K562 (cell line): ENCODE measurements at regions not wholly inside any gene's neighbourhood (a gene's known extent, or its start where the extent isn't known, plus 50 kb on each side); places are given as distances from the start of the nearest gene placed in this dataset.

Source experiments
- CEBPG ChIP-seq, 3 experiments: fragments of 200-800 bp in 1 of 3; sonication (Bioruptor generic) in 1 of 3; sonication (generic) in 1 of 3; formaldehyde crosslinking in 1 of 3; IDR thresholded peaks in 2 of 3; conservative IDR thresholded peaks in 1 of 3; 2 replicates each; pipeline versions ENCODE4 v1.6.1 to v1.8.0; 2016 to 2022; ENCODE audit warnings: missing compliant biosample characterization in 2 of 3, missing genetic modification characterization in 2 of 3, mild to moderate bottlenecking in 1 of 3, missing genetic modification reagents in 1 of 3
- CREB3 ChIP-seq: fragments of 450-650 bp; conservative IDR thresholded peaks from 2 replicates; pipeline ENCODE4 v1.6.1; 2016; ENCODE audit warnings: missing genetic modification characterization, low read depth, mild to moderate bottlenecking, missing compliant biosample characterization, moderate library complexity
- ETV5 ChIP-seq: sonication (generic); formaldehyde crosslinking; IDR thresholded peaks from 2 replicates; pipeline ENCODE4 v1.4.0; 2020; ENCODE audit warnings: low read depth, mild to moderate bottlenecking, missing genetic modification reagents
- MTA1 ChIP-seq: fragments of 450-650 bp; IDR thresholded peaks from 2 replicates; pipeline ENCODE4 v1.6.1; 2017; ENCODE audit warnings: borderline replicate concordance
- MTA3 ChIP-seq: fragments of 450-650 bp; formaldehyde crosslinking; IDR thresholded peaks from 2 replicates; pipeline ENCODE4 v1.6.1; 2017; ENCODE audit warnings: mild to moderate bottlenecking, borderline replicate concordance
- POLR2AphosphoS2 ChIP-seq: IDR thresholded peaks from 2 replicates; pipeline ENCODE4 v1.6.1; 2012; ENCODE audit warnings: low read length, improper control_type of control experiment
- RAD51 ChIP-seq: fragments of 450-650 bp; IDR thresholded peaks from 2 replicates; pipeline ENCODE4 v1.7.1; 2016; ENCODE audit warnings: low read depth, mild to moderate bottlenecking, borderline replicate concordance
- RNF219 ChIP-seq: fragments of 250-450 bp; sonication (Bioruptor Pico); IDR thresholded peaks from 2 replicates; pipeline ENCODE4 v1.5.0; 2022; ENCODE audit warnings: mild to moderate bottlenecking
- SNIP1 ChIP-seq: fragments of 450-650 bp; IDR thresholded peaks from 2 replicates; pipeline ENCODE4 v1.7.1; 2017; ENCODE audit warnings: low read depth, mild to moderate bottlenecking
- ZNF165 ChIP-seq: fragments of 250-450 bp; sonication (Bioruptor Pico); IDR thresholded peaks from 2 replicates; pipeline ENCODE4 v1.4.0; 2020; ENCODE audit warnings: borderline replicate concordance
- ZNF407 ChIP-seq: fragments of 450-650 bp; IDR thresholded peaks from 2 replicates; pipeline ENCODE4 v1.6.1; 2016; ENCODE audit warnings: low read depth
- ZNF408 ChIP-seq: fragments of 250-450 bp; sonication (Bioruptor Pico); IDR thresholded peaks from 2 replicates; pipeline ENCODE4 v1.4.0; 2020; ENCODE audit warnings: low read depth, mild to moderate bottlenecking, moderate library complexity

GRCh38 chr3:72322264-72322976 lies 525.8 kb downstream of the SHQ1 start (continued):
- peak; percentile 87 for TF ChIP-seq MTA1
- no peak for TF ChIP-seq POLR2AphosphoS2
- TF ChIP-seq ZNF407 = no peak
- TF ChIP-seq RAD51 = peak; percentile 48; the same call in 1 of the 2 replicates
- no peak for TF ChIP-seq ZNF165 (CRISPR knock-in tag)
- peak; percentile 80 for TF ChIP-seq CREB3 (tag)
- no peak for TF ChIP-seq SNIP1
- peak; percentile 74 for TF ChIP-seq MTA3
- TF ChIP-seq CEBPG (CRISPR knock-in tag; IDR thresholded peaks at IDR 0.05) = peak; percentile 97
- peak; percentile 96 to 98 for TF ChIP-seq CEBPG (tag; conservative IDR thresholded peaks at IDR 0.05 in 1 of 2, IDR thresholded peaks at IDR 0.05 in 1 of 2)
- TF ChIP-seq ETV5 (CRISPR knock-in tag) = no peak
- TF ChIP-seq RNF219 = no peak
- TF ChIP-seq ZNF408 (CRISPR knock-in tag) = no peak
